H9 (cell line): ENCODE measurements at regions not wholly inside any gene's neighbourhood (a gene's known extent, or its start where the extent isn't known, plus 50 kb on each side); places are given as distances from the start of the nearest gene placed in this dataset.

Source experiments
- DNase-seq: peaks from one replicate; pipeline ENCODE4 v3.0.0-alpha.2; 2017
- H2AFZ ChIP-seq: one replicate; pipeline ENCODE4 v1.6.1; 2013; ENCODE audit warnings: mild to moderate bottlenecking, low read length, control low read depth, moderate library complexity
- H2AK5ac ChIP-seq: 2 replicates; pipeline ENCODE4 v1.6.1; 2013; ENCODE audit warnings: low read length, control low read depth, mixed read lengths; ENCODE audit not compliant: insufficient read length
- H2BK120ac ChIP-seq: one replicate; pipeline ENCODE4 v1.6.1; 2013; ENCODE audit warnings: low read depth, mild to moderate bottlenecking, low read length, control low read depth, inconsistent platforms; ENCODE audit not compliant: poor library complexity, severe bottlenecking
- H2BK12ac ChIP-seq: 2 replicates; pipeline ENCODE4 v1.6.1; 2013; ENCODE audit warnings: low read length, control low read depth, mixed read lengths, low read depth; ENCODE audit not compliant: insufficient read length
- H2BK15ac ChIP-seq: 2 replicates; pipeline ENCODE4 v1.6.1; 2013; ENCODE audit warnings: low read depth, low read length, control low read depth
- H2BK20ac ChIP-seq: one replicate; pipeline ENCODE4 v1.6.1; 2013; ENCODE audit warnings: low read depth, mild to moderate bottlenecking, low read length, control low read depth, inconsistent platforms; ENCODE audit not compliant: poor library complexity, severe bottlenecking
- H2BK5ac ChIP-seq: 2 replicates; pipeline ENCODE4 v1.6.1; 2013; ENCODE audit warnings: low read length, control low read depth, mixed read lengths; ENCODE audit not compliant: insufficient read length
- H3K14ac ChIP-seq: 2 replicates; pipeline ENCODE4 v1.6.1; 2013; ENCODE audit warnings: low read length, control low read depth; ENCODE audit not compliant: insufficient read depth
- H3K18ac ChIP-seq: 2 replicates; pipeline ENCODE4 v1.6.1; 2013; ENCODE audit warnings: low read depth, mild to moderate bottlenecking, mixed read lengths, low read length, control low read depth; ENCODE audit not compliant: insufficient read length
- H3K23ac ChIP-seq: 2 replicates; pipeline ENCODE4 v1.6.1; 2013; ENCODE audit warnings: low read length, control low read depth, mixed read lengths, low read depth; ENCODE audit not compliant: insufficient read length
- H3K23me2 ChIP-seq: 2 replicates; pipeline ENCODE4 v1.6.1; 2013; ENCODE audit warnings: low read depth, mild to moderate bottlenecking, mixed read lengths, low read length, control low read depth; ENCODE audit not compliant: insufficient read length, poor library complexity, severe bottlenecking
- H3K27ac ChIP-seq: 2 replicates; pipeline ENCODE4 v1.5.1; 2013; ENCODE audit warnings: low read length, control low read depth, mixed read lengths, low read depth; ENCODE audit not compliant: insufficient read length
- H3K27me3 ChIP-seq: 2 replicates; pipeline ENCODE4 v1.6.1; 2013; ENCODE audit warnings: low read length, control low read depth, inconsistent platforms; ENCODE audit not compliant: insufficient read depth
- H3K4ac ChIP-seq: 2 replicates; pipeline ENCODE4 v1.6.1; 2013; ENCODE audit warnings: low read depth, mild to moderate bottlenecking, control low read depth, inconsistent platforms, low read length, moderate library complexity
- H3K4me1 ChIP-seq: 2 replicates; pipeline ENCODE4 v1.6.1; 2013; ENCODE audit warnings: low read length, control low read depth, inconsistent platforms; ENCODE audit not compliant: insufficient read depth
- H3K4me2 ChIP-seq: 2 replicates; pipeline ENCODE4 v1.6.1; 2013; ENCODE audit warnings: low read length, control low read depth, mixed read lengths; ENCODE audit not compliant: insufficient read length, insufficient read depth
- H3K56ac ChIP-seq: 2 replicates; pipeline ENCODE4 v1.6.1; 2013; ENCODE audit warnings: low read depth, mild to moderate bottlenecking, mixed read lengths, low read length, control low read depth; ENCODE audit not compliant: insufficient read length
- H3K79me1 ChIP-seq: 2 replicates; pipeline ENCODE4 v1.6.1; 2013; ENCODE audit warnings: low read depth, mild to moderate bottlenecking, moderate library complexity, low read length, control low read depth, inconsistent platforms; ENCODE audit not compliant: insufficient read depth, poor library complexity, severe bottlenecking
- H3K79me2 ChIP-seq: 2 replicates; pipeline ENCODE4 v1.6.1; 2013; ENCODE audit warnings: low read length, control low read depth, inconsistent platforms; ENCODE audit not compliant: insufficient read depth
- H3K9ac ChIP-seq: 2 replicates; pipeline ENCODE4 v1.6.1; 2013; ENCODE audit warnings: low read length, control low read depth, mixed read lengths; ENCODE audit not compliant: insufficient read length; ENCODE audit errors: extremely low read depth
- H3K9me3 ChIP-seq: one replicate; pipeline ENCODE4 v1.6.1; 2013; ENCODE audit warnings: low read depth, low read length, inconsistent platforms; ENCODE audit not compliant: control insufficient read depth
- H3T11ph ChIP-seq: one replicate; pipeline ENCODE4 v1.6.1; 2013; ENCODE audit warnings: mild to moderate bottlenecking, low read length, control low read depth, inconsistent platforms
- H4K20me1 ChIP-seq: one replicate; pipeline ENCODE4 v1.6.1; 2013; ENCODE audit not compliant: control insufficient read depth, insufficient read length, insufficient read depth
- H4K5ac ChIP-seq: 2 replicates; pipeline ENCODE4 v1.6.1; 2013; ENCODE audit warnings: low read depth, mild to moderate bottlenecking, mixed read lengths, low read length, control low read depth; ENCODE audit not compliant: insufficient read length
- H4K8ac ChIP-seq: replicated peaks from 2 replicates; pipeline ENCODE4 v1.6.1; 2013; ENCODE audit warnings: low read length, control low read depth, mixed read lengths, low read depth; ENCODE audit not compliant: insufficient read length
- H4K91ac ChIP-seq: 2 replicates; pipeline ENCODE4 v1.6.1; 2013; ENCODE audit warnings: low read depth, mild to moderate bottlenecking, moderate library complexity, mixed read lengths, low read length, control low read depth; ENCODE audit not compliant: insufficient read length
- H3K27ac Mint-ChIP-seq, 3 experiments: 2 replicates in 2 of 3; 3 replicates in 1 of 3; pipeline ENCODE4 v1.8.0; 2020 to 2021; ENCODE audit warnings: mixed read lengths in 3 of 3, mild to moderate bottlenecking in 1 of 3, moderate library complexity in 1 of 3
- H3K27me3 Mint-ChIP-seq: 2 replicates; pipeline ENCODE4 v1.8.0; 2021; ENCODE audit warnings: low read depth, mild to moderate bottlenecking, moderate library complexity, mixed read lengths
- H3K36me3 Mint-ChIP-seq, 3 experiments: 2 replicates in 2 of 3; 3 replicates in 1 of 3; pipeline ENCODE4 v1.8.0; 2020 to 2021; ENCODE audit warnings: low read depth in 3 of 3, mixed read lengths in 3 of 3; ENCODE audit not compliant: insufficient read depth in 1 of 3
- H3K4me1 Mint-ChIP-seq, 2 experiments: 2 replicates each; pipeline ENCODE4 v1.8.0; 2020; ENCODE audit warnings: mixed read lengths in 2 of 2
- H3K4me3 Mint-ChIP-seq, 2 experiments: 2 replicates in 1 of 2; 3 replicates in 1 of 2; pipeline ENCODE4 v1.8.0; 2020 to 2021; ENCODE audit warnings: mild to moderate bottlenecking in 2 of 2, mixed read lengths in 2 of 2, moderate library complexity in 1 of 2
- H3K9me3 Mint-ChIP-seq, 2 experiments: 2 replicates in 1 of 2; 3 replicates in 1 of 2; pipeline ENCODE4 v1.8.0; 2020; ENCODE audit warnings: mild to moderate bottlenecking in 2 of 2, mixed read lengths in 2 of 2, moderate library complexity in 1 of 2
- WGBS: extraction: QIAGEN DNeasy Blood & Tissue Kit; methylation state at CpG from one replicate; pipeline ENCODE4 v1.1.7; 2013; ENCODE audit warnings: missing lambda C conversion rate, low lambda C conversion rate, mixed read lengths; ENCODE audit not compliant: insufficient read length; ENCODE audit errors: extremely low coverage; 5-methylcytosine and 5-hydroxymethylcytosine counted together
- TF ChIP-seq, protein P1 (sequence below): fragments of 200-600 bp; sonication (generic); conservative IDR thresholded peaks from 3 replicates; pipeline ENCODE4 v1.8.0; 2021; ENCODE audit warnings: antibody characterized with exemption, mild to moderate bottlenecking

DNA sequence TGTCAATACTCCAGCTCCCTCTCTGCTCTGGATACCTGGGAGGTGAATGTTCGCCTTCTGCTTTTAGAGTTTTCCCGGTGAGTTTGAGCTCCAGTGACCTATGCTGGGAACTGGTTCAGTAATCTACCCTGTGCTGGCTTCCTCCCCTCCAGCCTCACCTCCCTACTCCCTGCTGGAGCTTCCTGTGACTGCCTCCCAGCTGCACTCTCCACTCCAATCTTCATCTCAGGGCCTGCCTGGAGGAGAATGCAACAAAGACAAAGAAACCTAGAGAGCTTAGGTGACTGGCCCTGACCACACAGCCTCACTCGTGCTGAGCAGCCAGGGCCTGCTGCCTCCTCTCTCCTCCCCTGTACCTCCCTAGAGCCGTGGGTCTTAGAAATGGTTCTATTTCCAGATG lies 101.6 kb upstream of the FOXF1 start:
- Histone ChIP-seq H3K23me2 (no peaks in the 10 kb centered on the region), H3K27me3 (no peaks in the 10 kb centered on the region), H3K79me1 (no peaks in the 10 kb centered on the region), H2AFZ (no peak overlapping the region), H3K4me2 (no peak overlapping the region), H4K20me1 (no peaks in the 10 kb centered on the region), H3K18ac (no peak overlapping the region), H3K23ac (no peak overlapping the region), H3K79me2 (no peaks in the 10 kb centered on the region), H2AK5ac (no peak overlapping the region), H3K9me3 (peaks cover 5% of the 10 kb centered on the region), H4K5ac (no peak overlapping the region), H3T11ph (no peak overlapping the region), H4K91ac (no peak overlapping the region), H3K4ac (no peak overlapping the region), H3K4me1 (no peaks in the 10 kb centered on the region), H3K56ac (no peak overlapping the region), H3K27ac (no peak overlapping the region), H2BK15ac (no peak overlapping the region), H3K9ac (no peak overlapping the region), H2BK20ac (no peak overlapping the region), H2BK12ac (no peak overlapping the region), H4K8ac (no peak overlapping the region), H3K14ac (no peak overlapping the region), H2BK5ac (no peak overlapping the region), H2BK120ac (no peak overlapping the region)
- peaks cover 23 to 24% of the 10 kb centered on the region in 2 experiments for H3K9me3 Mint-ChIP-seq
- H3K27me3 Mint-ChIP-seq, result peaks cover 26% of the 10 kb centered on the region
- peak overlapping the region in 2 of 3 experiments; percentile 22 to 56; a peak in 4 of 7 replicates for H3K27ac Mint-ChIP-seq
- no CpG with 5 or more reads among the region's 4 CpGs for WGBS
- no peak for DNase-seq
- TF ChIP-seq, protein P1, sequence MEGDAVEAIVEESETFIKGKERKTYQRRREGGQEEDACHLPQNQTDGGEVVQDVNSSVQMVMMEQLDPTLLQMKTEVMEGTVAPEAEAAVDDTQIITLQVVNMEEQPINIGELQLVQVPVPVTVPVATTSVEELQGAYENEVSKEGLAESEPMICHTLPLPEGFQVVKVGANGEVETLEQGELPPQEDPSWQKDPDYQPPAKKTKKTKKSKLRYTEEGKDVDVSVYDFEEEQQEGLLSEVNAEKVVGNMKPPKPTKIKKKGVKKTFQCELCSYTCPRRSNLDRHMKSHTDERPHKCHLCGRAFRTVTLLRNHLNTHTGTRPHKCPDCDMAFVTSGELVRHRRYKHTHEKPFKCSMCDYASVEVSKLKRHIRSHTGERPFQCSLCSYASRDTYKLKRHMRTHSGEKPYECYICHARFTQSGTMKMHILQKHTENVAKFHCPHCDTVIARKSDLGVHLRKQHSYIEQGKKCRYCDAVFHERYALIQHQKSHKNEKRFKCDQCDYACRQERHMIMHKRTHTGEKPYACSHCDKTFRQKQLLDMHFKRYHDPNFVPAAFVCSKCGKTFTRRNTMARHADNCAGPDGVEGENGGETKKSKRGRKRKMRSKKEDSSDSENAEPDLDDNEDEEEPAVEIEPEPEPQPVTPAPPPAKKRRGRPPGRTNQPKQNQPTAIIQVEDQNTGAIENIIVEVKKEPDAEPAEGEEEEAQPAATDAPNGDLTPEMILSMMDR, result no peak
- peaks cover 27 to 37% of the 10 kb centered on the region in 2 experiments for H3K4me1 Mint-ChIP-seq
- H3K36me3 Mint-ChIP-seq, result peaks cover 2 to 26% (median 7%) of the 10 kb centered on the region in 3 experiments; a peak in 4 of 7 replicates
- peak overlapping the region in 1 of 2 experiments; percentile 34; a peak in 1 of 5 replicates for H3K4me3 Mint-ChIP-seq
